ENCODE measurements at regions not wholly inside any gene's neighbourhood (a gene's known extent, or its start where the extent isn't known, plus 50 kb on each side); places are given as distances from the start of the nearest gene placed in this dataset.

DNA sequence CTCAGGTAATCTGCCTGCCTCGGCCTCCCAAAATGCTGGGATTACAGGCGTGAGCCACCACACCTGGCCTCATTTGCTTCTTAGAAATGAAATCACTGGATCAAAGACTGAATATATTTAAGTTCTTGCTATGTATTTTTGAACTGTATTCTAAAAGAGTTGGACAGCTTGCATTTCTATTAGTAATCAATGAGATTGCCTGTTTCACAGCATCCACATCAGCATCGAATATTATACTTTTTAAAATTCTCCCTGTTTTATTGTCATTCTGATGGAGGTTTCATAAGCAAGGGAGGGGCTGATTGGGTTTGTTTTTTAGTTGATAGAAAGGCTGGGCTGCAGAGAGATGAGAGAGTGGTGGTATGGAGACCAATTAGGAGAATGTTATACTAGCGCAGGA is 68.7 kb upstream of the CREB3L1 start:
- Histone ChIP-seq H4K20me1 (replicated peaks; ENCODE audit: control insufficient read depth, extremely low read depth, insufficient read depth, low read length) (no peaks in the 10 kb centered on the region), H3K9me3 (replicated peaks; ENCODE audit: control insufficient read depth, insufficient read depth, low read length) (no peaks in the 10 kb centered on the region), H3K79me2 (ENCODE audit: control insufficient read depth, insufficient read depth, low read length) (no peaks in the 10 kb centered on the region), H3K36me3 (ENCODE audit: control insufficient read depth in 2 of 2, extremely low read depth in 1 of 2, insufficient read depth in 2 of 2, low read length in 2 of 2) (no peaks in the 10 kb centered on the region), H3K9ac (replicated peaks; ENCODE audit: extremely low read depth, insufficient read depth, low read length) (no peak overlapping the region), H3K4me3 (replicated peaks in 1 of 3; ENCODE audit: insufficient read depth in 1 of 3, low read depth in 1 of 3, low read length in 3 of 3) (no peak overlapping the region), H3K4me2 (ENCODE audit: insufficient read depth, low read length) (no peak overlapping the region), H2AFZ (ENCODE audit: low read depth, low read length) (no peak overlapping the region), H3K27me3 (ENCODE audit: control insufficient read depth in 2 of 2, insufficient read depth in 2 of 2, low read length in 2 of 2) (peaks cover 0 to 5% of the 10 kb centered on the region in 2 experiments), H3K9me1 (replicated peaks; ENCODE audit: control insufficient read depth, extremely low read depth, insufficient read depth, low read length) (no peaks in the 10 kb centered on the region), H3K27ac (ENCODE audit: insufficient read depth, low read depth, low read length) (no peak overlapping the region), H3K4me1 (ENCODE audit: control insufficient read depth, extremely low read depth, insufficient read depth, low read length) (no peaks in the 10 kb centered on the region)
- CTCF ChIA-PET: interaction anchor here (0.8 to 1.0 kb wide), 2 partner anchors 107 to 202 kb away, joined by 3 read pairs; no protein-coding TSS in a partner anchor
- intact Hi-C loops (cut with micrococcal nuclease) (no loop called here), dilution Hi-C loops (cut with MboI; ENCODE audit: extremely low pct_ligation_motif_present, low sequenced_read_pairs) (no loop called here)
- FAIRE-seq: no peak
- TF ChIP-seq JUN (IDR thresholded peaks at IDR 0.05; ENCODE audit: borderline replicate concordance, insufficient read depth, insufficient read length, low read depth): no peak
- TF ChIP-seq, protein P1, sequence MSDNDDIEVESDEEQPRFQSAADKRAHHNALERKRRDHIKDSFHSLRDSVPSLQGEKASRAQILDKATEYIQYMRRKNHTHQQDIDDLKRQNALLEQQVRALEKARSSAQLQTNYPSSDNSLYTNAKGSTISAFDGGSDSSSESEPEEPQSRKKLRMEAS (IDR thresholded peaks at IDR 0.05; ENCODE audit: insufficient read depth, insufficient read length): no peak
- no peak for TF ChIP-seq POLR2AphosphoS5 (IDR thresholded peaks at IDR 0.05; ENCODE audit: insufficient read depth, low read depth, low read length)
- no peak for DNase-seq (ENCODE audit: low read depth, low spot score)
- POLR2A ChIA-PET: no interaction called here
- no TSS peak for BruUV-seq (replicated peaks)

DNA sequence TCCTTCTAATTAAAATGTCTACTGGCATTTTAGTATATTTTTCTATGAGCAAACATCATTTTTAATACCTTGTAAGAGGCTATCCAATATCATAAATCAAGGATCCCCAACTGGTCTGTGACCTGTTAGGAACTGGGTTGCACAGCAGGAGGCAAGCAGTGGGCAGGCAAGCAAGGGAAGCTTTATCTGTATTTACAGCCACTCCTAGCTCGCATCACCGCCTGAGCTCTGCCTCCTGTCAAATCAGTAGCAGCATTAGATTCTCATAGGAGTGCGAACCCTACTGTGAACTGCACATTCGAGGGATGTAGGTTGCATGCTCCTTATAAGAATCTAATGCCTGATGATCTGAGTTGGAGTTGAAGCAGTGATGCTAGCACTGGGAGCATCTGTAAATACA is 70.2 kb upstream of the CREB3L1 start:
- Histone ChIP-seq H3K9me1 (replicated peaks; ENCODE audit: control insufficient read depth, extremely low read depth, insufficient read depth, low read length) (no peaks in the 10 kb centered on the region), H3K4me2 (ENCODE audit: insufficient read depth, low read length) (no peak overlapping the region), H3K79me2 (ENCODE audit: control insufficient read depth, insufficient read depth, low read length) (no peaks in the 10 kb centered on the region), H3K36me3 (ENCODE audit: control insufficient read depth in 2 of 2, extremely low read depth in 1 of 2, insufficient read depth in 2 of 2, low read length in 2 of 2) (no peaks in the 10 kb centered on the region), H3K27me3 (ENCODE audit: control insufficient read depth in 2 of 2, insufficient read depth in 2 of 2, low read length in 2 of 2) (peaks cover 0 to 7% of the 10 kb centered on the region in 2 experiments), H3K27ac (ENCODE audit: insufficient read depth, low read depth, low read length) (no peak overlapping the region), H3K4me1 (ENCODE audit: control insufficient read depth, extremely low read depth, insufficient read depth, low read length) (no peaks in the 10 kb centered on the region), H3K9ac (replicated peaks; ENCODE audit: extremely low read depth, insufficient read depth, low read length) (no peak overlapping the region), H3K9me3 (replicated peaks; ENCODE audit: control insufficient read depth, insufficient read depth, low read length) (no peaks in the 10 kb centered on the region), H2AFZ (ENCODE audit: low read depth, low read length) (no peak overlapping the region), H3K4me3 (replicated peaks in 1 of 3; ENCODE audit: insufficient read depth in 1 of 3, low read depth in 1 of 3, low read length in 3 of 3) (no peak overlapping the region), H4K20me1 (replicated peaks; ENCODE audit: control insufficient read depth, extremely low read depth, insufficient read depth, low read length) (no peaks in the 10 kb centered on the region)
- ChIA-PET POLR2A (no interaction called here), CTCF (interaction anchor here (1.0 to 1.2 kb wide), 3 partner anchors 17 to 243 kb away, joined by 3 read pairs; no protein-coding TSS in a partner anchor)
- dilution Hi-C loops (cut with MboI; ENCODE audit: extremely low pct_ligation_motif_present, low sequenced_read_pairs): no loop called here
- no TSS peak for BruUV-seq (replicated peaks)
- FAIRE-seq (no peak), DNase-seq (ENCODE audit: low read depth, low spot score) (no peak)
- intact Hi-C loops (cut with micrococcal nuclease): no loop called here
- TF ChIP-seq JUN (IDR thresholded peaks at IDR 0.05; ENCODE audit: borderline replicate concordance, insufficient read depth, insufficient read length, low read depth): no peak
- TF ChIP-seq, protein P2, sequence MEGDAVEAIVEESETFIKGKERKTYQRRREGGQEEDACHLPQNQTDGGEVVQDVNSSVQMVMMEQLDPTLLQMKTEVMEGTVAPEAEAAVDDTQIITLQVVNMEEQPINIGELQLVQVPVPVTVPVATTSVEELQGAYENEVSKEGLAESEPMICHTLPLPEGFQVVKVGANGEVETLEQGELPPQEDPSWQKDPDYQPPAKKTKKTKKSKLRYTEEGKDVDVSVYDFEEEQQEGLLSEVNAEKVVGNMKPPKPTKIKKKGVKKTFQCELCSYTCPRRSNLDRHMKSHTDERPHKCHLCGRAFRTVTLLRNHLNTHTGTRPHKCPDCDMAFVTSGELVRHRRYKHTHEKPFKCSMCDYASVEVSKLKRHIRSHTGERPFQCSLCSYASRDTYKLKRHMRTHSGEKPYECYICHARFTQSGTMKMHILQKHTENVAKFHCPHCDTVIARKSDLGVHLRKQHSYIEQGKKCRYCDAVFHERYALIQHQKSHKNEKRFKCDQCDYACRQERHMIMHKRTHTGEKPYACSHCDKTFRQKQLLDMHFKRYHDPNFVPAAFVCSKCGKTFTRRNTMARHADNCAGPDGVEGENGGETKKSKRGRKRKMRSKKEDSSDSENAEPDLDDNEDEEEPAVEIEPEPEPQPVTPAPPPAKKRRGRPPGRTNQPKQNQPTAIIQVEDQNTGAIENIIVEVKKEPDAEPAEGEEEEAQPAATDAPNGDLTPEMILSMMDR (IDR thresholded peaks at IDR 0.05; ENCODE audit: extremely low read depth in 1 of 2, insufficient read depth in 1 of 2, low read depth in 1 of 2, low read length in 2 of 2): no peak
- no peak for TF ChIP-seq EZH2 (IDR thresholded peaks at IDR 0.05; ENCODE audit: borderline replicate concordance, low read depth, low read length, severe bottlenecking)
- TF ChIP-seq FOS (IDR thresholded peaks at IDR 0.05; ENCODE audit: borderline replicate concordance, insufficient read depth, low read length): no peak
- TF ChIP-seq MYC (IDR thresholded peaks at IDR 0.05; ENCODE audit: low read depth, low read length): no peak
- no peak for TF ChIP-seq POLR2A (IDR thresholded peaks at IDR 0.05; ENCODE audit: low read depth, low read length)
- TF ChIP-seq, protein P1 (IDR thresholded peaks at IDR 0.05; ENCODE audit: insufficient read depth, insufficient read length): no peak
- TF ChIP-seq GATA2 (IDR thresholded peaks at IDR 0.05; ENCODE audit: insufficient read depth, insufficient read length, low read depth, low read length): no peak
- TF ChIP-seq POLR2AphosphoS5 (IDR thresholded peaks at IDR 0.05; ENCODE audit: insufficient read depth, low read depth, low read length): no peak

All from endothelial cell of umbilical vein (primary cell).